ENCODE measurements at regions not wholly inside any gene's neighbourhood (a gene's known extent, or its start where the extent isn't known, plus 50 kb on each side); places are given as distances from the start of the nearest gene placed in this dataset.

DNA sequence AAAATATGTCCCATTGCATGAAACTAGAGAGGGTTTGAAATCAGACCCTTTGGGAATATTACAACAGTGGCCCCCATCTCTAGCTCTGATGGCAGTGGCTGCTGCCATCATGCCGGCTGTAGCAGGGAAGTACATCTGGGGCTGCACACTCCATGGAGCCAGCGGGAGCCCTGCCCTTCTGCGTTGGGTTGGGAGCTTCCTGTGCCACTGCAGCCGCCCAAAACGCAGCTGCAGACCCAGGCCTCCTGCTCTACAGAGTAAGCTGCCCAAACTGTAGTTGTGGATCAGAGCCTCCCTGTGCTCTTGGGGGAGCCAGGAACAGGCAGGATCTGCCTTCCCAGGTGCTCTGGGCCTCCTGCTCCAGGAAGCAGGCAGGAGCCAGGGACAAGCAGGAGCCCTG lies 450.0 kb downstream of the HS3ST3B1 start:
- TF ChIP-seq, protein P1, sequence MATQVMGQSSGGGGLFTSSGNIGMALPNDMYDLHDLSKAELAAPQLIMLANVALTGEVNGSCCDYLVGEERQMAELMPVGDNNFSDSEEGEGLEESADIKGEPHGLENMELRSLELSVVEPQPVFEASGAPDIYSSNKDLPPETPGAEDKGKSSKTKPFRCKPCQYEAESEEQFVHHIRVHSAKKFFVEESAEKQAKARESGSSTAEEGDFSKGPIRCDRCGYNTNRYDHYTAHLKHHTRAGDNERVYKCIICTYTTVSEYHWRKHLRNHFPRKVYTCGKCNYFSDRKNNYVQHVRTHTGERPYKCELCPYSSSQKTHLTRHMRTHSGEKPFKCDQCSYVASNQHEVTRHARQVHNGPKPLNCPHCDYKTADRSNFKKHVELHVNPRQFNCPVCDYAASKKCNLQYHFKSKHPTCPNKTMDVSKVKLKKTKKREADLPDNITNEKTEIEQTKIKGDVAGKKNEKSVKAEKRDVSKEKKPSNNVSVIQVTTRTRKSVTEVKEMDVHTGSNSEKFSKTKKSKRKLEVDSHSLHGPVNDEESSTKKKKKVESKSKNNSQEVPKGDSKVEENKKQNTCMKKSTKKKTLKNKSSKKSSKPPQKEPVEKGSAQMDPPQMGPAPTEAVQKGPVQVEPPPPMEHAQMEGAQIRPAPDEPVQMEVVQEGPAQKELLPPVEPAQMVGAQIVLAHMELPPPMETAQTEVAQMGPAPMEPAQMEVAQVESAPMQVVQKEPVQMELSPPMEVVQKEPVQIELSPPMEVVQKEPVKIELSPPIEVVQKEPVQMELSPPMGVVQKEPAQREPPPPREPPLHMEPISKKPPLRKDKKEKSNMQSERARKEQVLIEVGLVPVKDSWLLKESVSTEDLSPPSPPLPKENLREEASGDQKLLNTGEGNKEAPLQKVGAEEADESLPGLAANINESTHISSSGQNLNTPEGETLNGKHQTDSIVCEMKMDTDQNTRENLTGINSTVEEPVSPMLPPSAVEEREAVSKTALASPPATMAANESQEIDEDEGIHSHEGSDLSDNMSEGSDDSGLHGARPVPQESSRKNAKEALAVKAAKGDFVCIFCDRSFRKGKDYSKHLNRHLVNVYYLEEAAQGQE (IDR thresholded peaks at IDR 0.05; ENCODE audit: low read depth): no peak
- TF ChIP-seq RAD21 (IDR thresholded peaks at IDR 0.05; ENCODE audit: low read depth) (no peak), NFIC (IDR thresholded peaks at IDR 0.05) (no peak), TAF1 (IDR thresholded peaks at IDR 0.05; ENCODE audit: low read depth) (no peak), EGR1 (IDR thresholded peaks at IDR 0.05) (no peak), TCF12 (IDR thresholded peaks at IDR 0.05; ENCODE audit: low read depth) (no peak), FOXM1 (IDR thresholded peaks at IDR 0.05; ENCODE audit: borderline replicate concordance, low read depth) (no peak), TEAD4 (IDR thresholded peaks at IDR 0.05) (no peak), CEBPB (IDR thresholded peaks at IDR 0.05) (no peak), ZBTB7A (IDR thresholded peaks at IDR 0.05; ENCODE audit: low read depth) (no peak), EP300 (IDR thresholded peaks at IDR 0.05; ENCODE audit: borderline replicate concordance) (no peak), YY1 (IDR thresholded peaks at IDR 0.05; ENCODE audit: low read depth) (no peak), CREB1 (IDR thresholded peaks at IDR 0.05; ENCODE audit: low read depth) (no peak)
- TF ChIP-seq, protein P2, sequence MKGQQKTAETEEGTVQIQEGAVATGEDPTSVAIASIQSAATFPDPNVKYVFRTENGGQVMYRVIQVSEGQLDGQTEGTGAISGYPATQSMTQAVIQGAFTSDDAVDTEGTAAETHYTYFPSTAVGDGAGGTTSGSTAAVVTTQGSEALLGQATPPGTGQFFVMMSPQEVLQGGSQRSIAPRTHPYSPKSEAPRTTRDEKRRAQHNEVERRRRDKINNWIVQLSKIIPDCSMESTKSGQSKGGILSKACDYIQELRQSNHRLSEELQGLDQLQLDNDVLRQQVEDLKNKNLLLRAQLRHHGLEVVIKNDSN (IDR thresholded peaks at IDR 0.05): no peak
- TF ChIP-seq, protein P3, sequence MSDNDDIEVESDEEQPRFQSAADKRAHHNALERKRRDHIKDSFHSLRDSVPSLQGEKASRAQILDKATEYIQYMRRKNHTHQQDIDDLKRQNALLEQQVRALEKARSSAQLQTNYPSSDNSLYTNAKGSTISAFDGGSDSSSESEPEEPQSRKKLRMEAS (IDR thresholded peaks at IDR 0.05): no peak

DNA sequence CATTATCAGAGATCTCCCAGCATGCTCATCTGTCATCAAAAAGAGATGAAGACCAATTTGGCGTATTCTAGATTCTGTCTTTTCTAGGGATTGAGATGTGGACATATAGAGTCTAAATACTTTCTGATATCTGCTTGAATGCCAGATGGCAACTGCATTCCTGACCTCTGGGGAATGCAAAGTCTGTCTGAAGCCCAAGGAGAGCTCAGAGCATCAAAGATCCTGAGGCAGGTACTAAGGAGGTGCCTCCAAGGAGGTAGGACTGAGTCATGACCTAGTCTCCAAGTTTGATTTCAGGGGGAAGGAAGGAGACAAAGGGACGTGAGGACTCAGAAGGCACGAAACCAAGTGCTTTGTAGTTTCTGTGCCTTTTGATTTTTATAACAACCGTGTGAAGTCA lies 448.4 kb downstream of the HS3ST3B1 start:
- TF ChIP-seq TEAD4 (IDR thresholded peaks at IDR 0.05): no peak
- no peak for TF ChIP-seq ZBTB7A (IDR thresholded peaks at IDR 0.05; ENCODE audit: low read depth)
- TF ChIP-seq, protein P1 (IDR thresholded peaks at IDR 0.05; ENCODE audit: low read depth): no peak
- TF ChIP-seq FOXM1 (IDR thresholded peaks at IDR 0.05; ENCODE audit: borderline replicate concordance, low read depth): no peak
- no peak for TF ChIP-seq TAF1 (IDR thresholded peaks at IDR 0.05; ENCODE audit: low read depth)
- TF ChIP-seq CEBPB (IDR thresholded peaks at IDR 0.05): no peak
- TF ChIP-seq YY1 (IDR thresholded peaks at IDR 0.05; ENCODE audit: low read depth): no peak
- no peak for TF ChIP-seq RAD21 (IDR thresholded peaks at IDR 0.05; ENCODE audit: low read depth)
- TF ChIP-seq NFIC (IDR thresholded peaks at IDR 0.05): no peak

- no peak for TF ChIP-seq EP300 (IDR thresholded peaks at IDR 0.05; ENCODE audit: borderline replicate concordance)
- no peak for TF ChIP-seq ZBTB7A (IDR thresholded peaks at IDR 0.05; ENCODE audit: low read depth)
- TF ChIP-seq, protein P2 (IDR thresholded peaks at IDR 0.05): no peak
- TF ChIP-seq EGR1 (IDR thresholded peaks at IDR 0.05): no peak
- TF ChIP-seq NFIC (IDR thresholded peaks at IDR 0.05): no peak
- no peak for TF ChIP-seq TEAD4 (IDR thresholded peaks at IDR 0.05)
- TF ChIP-seq, protein P1 (IDR thresholded peaks at IDR 0.05; ENCODE audit: low read depth): no peak
- no peak for TF ChIP-seq RAD21 (IDR thresholded peaks at IDR 0.05; ENCODE audit: low read depth)
- no peak for TF ChIP-seq TCF12 (IDR thresholded peaks at IDR 0.05; ENCODE audit: low read depth)
- no peak for TF ChIP-seq CREB1 (IDR thresholded peaks at IDR 0.05; ENCODE audit: low read depth)
- TF ChIP-seq FOXM1 (IDR thresholded peaks at IDR 0.05; ENCODE audit: borderline replicate concordance, low read depth): no peak
- TF ChIP-seq TAF1 (IDR thresholded peaks at IDR 0.05; ENCODE audit: low read depth): no peak
- TF ChIP-seq CEBPB (IDR thresholded peaks at IDR 0.05): no peak
Observed at GRCh38 chr17:14748036-14748710, 447.3 kb downstream of the HS3ST3B1 start.

DNA sequence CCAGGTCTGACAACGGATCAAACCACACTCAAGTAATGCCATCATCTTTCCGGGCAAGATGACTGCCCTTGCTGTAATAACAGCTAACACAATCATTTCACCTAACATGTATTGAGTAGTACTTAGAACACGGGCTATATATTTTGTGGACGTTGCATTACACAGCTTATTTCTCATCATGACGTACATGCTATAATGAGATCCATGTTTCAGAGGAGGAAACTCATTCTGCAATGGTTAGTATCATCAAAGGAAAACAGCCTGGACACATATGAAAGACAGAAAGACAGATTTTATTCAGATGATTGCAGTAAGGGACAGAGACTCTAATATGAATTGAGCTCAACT lies 446.7 kb downstream of the HS3ST3B1 start:
- TF ChIP-seq, protein P3 (IDR thresholded peaks at IDR 0.05): no peak
- TF ChIP-seq FOXM1 (IDR thresholded peaks at IDR 0.05; ENCODE audit: borderline replicate concordance, low read depth): no peak
- TF ChIP-seq ZBTB7A (IDR thresholded peaks at IDR 0.05; ENCODE audit: low read depth): no peak
- no peak for TF ChIP-seq CEBPB (IDR thresholded peaks at IDR 0.05)
- TF ChIP-seq EGR1 (IDR thresholded peaks at IDR 0.05): no peak
- TF ChIP-seq, protein P1 (IDR thresholded peaks at IDR 0.05; ENCODE audit: low read depth): no peak
- TF ChIP-seq YY1 (IDR thresholded peaks at IDR 0.05; ENCODE audit: low read depth): no peak
- no peak for TF ChIP-seq TAF1 (IDR thresholded peaks at IDR 0.05; ENCODE audit: low read depth)
- TF ChIP-seq RAD21 (IDR thresholded peaks at IDR 0.05; ENCODE audit: low read depth): no peak

Data from Ishikawa (cell line).